Neuronal stem cell (in vitro differentiated cells): ENCODE measurements at regions not wholly inside any gene's neighbourhood (a gene's known extent, or its start where the extent isn't known, plus 50 kb on each side); places are given as distances from the start of the nearest gene placed in this dataset.

ENCODE experiments used
- DNase-seq: peaks from one replicate; pipeline ENCODE4 v3.0.0-alpha.2; 2013; ENCODE audit warnings: low spot score
- H2AFZ ChIP-seq: one replicate; pipeline ENCODE4 v1.6.1; 2013; ENCODE audit warnings: mild to moderate bottlenecking, low read length, inconsistent platforms
- H2AK5ac ChIP-seq: 2 replicates; pipeline ENCODE4 v1.6.1; 2013; ENCODE audit warnings: low read depth, mild to moderate bottlenecking, inconsistent platforms, low read length, moderate library complexity, mixed read lengths
- H2BK120ac ChIP-seq: 2 replicates; pipeline ENCODE4 v1.6.1; 2013; ENCODE audit warnings: low read depth, mild to moderate bottlenecking, inconsistent platforms, low read length, moderate library complexity, mixed read lengths
- H2BK12ac ChIP-seq: one replicate; pipeline ENCODE4 v1.6.1; 2013; ENCODE audit warnings: low read length, inconsistent platforms
- H2BK15ac ChIP-seq: 2 replicates; pipeline ENCODE4 v1.6.1; 2013; ENCODE audit warnings: mild to moderate bottlenecking, low read length, inconsistent platforms, mixed read lengths
- H2BK5ac ChIP-seq: one replicate; pipeline ENCODE4 v1.6.1; 2013; ENCODE audit warnings: inconsistent platforms, mild to moderate bottlenecking, low read length, moderate library complexity
- H3K14ac ChIP-seq: one replicate; pipeline ENCODE4 v1.6.1; 2013; ENCODE audit warnings: low read length, inconsistent platforms
- H3K18ac ChIP-seq: 2 replicates; pipeline ENCODE4 v1.6.1; 2013; ENCODE audit warnings: low read length, inconsistent platforms
- H3K23ac ChIP-seq: 2 replicates; pipeline ENCODE4 v1.6.1; 2013; ENCODE audit warnings: low read depth, mild to moderate bottlenecking, mixed read lengths, low read length, inconsistent platforms; ENCODE audit not compliant: poor library complexity
- H3K27ac ChIP-seq: replicated peaks from 3 replicates; pipeline ENCODE4 v1.5.1; 2013; ENCODE audit warnings: low read length, inconsistent platforms
- H3K27me3 ChIP-seq, 3 experiments: 2 replicates each; pipeline ENCODE4 v1.6.1; 2013; ENCODE audit warnings: low read length in 3 of 3, mild to moderate bottlenecking in 2 of 3, inconsistent platforms in 1 of 3, low read depth in 1 of 3, mixed read lengths in 1 of 3, moderate library complexity in 1 of 3; ENCODE audit not compliant: control insufficient read depth in 3 of 3, insufficient read depth in 3 of 3
- H3K36me3 ChIP-seq, 2 donors: replicated peaks in 1 of 2; 2 replicates each; pipeline ENCODE4 v1.6.1; 2013; ENCODE audit warnings: low read length in 2 of 2; ENCODE audit not compliant: control insufficient read depth in 2 of 2, insufficient read depth in 2 of 2
- H3K4ac ChIP-seq: 2 replicates; pipeline ENCODE4 v1.6.1; 2013; ENCODE audit warnings: inconsistent platforms, mild to moderate bottlenecking, low read length, moderate library complexity
- H3K4me1 ChIP-seq, 2 donors: 1 replicate in 1 of 2; 2 replicates in 1 of 2; pipeline ENCODE4 v1.6.1; 2013; ENCODE audit warnings: low read length in 2 of 2, low read depth in 1 of 2; ENCODE audit not compliant: control insufficient read depth in 2 of 2, insufficient read depth in 1 of 2
- H3K4me2 ChIP-seq: one replicate; pipeline ENCODE4 v1.6.1; 2013; ENCODE audit warnings: mild to moderate bottlenecking, low read length, inconsistent platforms; ENCODE audit not compliant: insufficient read depth, poor library complexity, severe bottlenecking
- H3K4me3 ChIP-seq, 2 donors: 2 replicates each; pipeline ENCODE4 v1.5.1; 2013; ENCODE audit warnings: low read length in 2 of 2, mild to moderate bottlenecking in 2 of 2, inconsistent platforms in 1 of 2, moderate library complexity in 1 of 2
- H3K79me1 ChIP-seq: one replicate; pipeline ENCODE4 v1.6.1; 2013; ENCODE audit warnings: low read depth, mild to moderate bottlenecking, inconsistent platforms, low read length, moderate library complexity
- H3K9ac ChIP-seq: one replicate; pipeline ENCODE4 v1.6.1; 2013; ENCODE audit warnings: mild to moderate bottlenecking, low read depth, low read length, inconsistent platforms; ENCODE audit not compliant: poor library complexity
- H3K9me3 ChIP-seq, 2 donors: replicated peaks in 1 of 2; 2 replicates each; pipeline versions ENCODE3 to v1.6.1; 2013; ENCODE audit warnings: low read length in 2 of 2, mild to moderate bottlenecking in 2 of 2, inconsistent platforms in 1 of 2, low read depth in 1 of 2, mixed read lengths in 1 of 2, moderate library complexity in 1 of 2; ENCODE audit not compliant: control insufficient read depth in 2 of 2, insufficient read depth in 1 of 2
- H4K8ac ChIP-seq: one replicate; pipeline ENCODE4 v1.6.1; 2013; ENCODE audit warnings: low read depth, mild to moderate bottlenecking, inconsistent platforms, low read length, moderate library complexity
- H4K91ac ChIP-seq: one replicate; pipeline ENCODE4 v1.6.1; 2013; ENCODE audit warnings: low read length, low read depth, mild to moderate bottlenecking, inconsistent platforms; ENCODE audit not compliant: poor library complexity
- WGBS, 2 donors: extraction: QIAGEN DNeasy Blood & Tissue Kit; methylation state at CpG; one replicate each; pipeline ENCODE4 v1.1.7; 2013; ENCODE audit warnings: missing lambda C conversion rate in 2 of 2, mixed read lengths in 1 of 2; ENCODE audit not compliant: insufficient read length in 2 of 2, insufficient replicate concordance in 1 of 2; ENCODE audit errors: extremely low coverage in 2 of 2; 5-methylcytosine and 5-hydroxymethylcytosine counted together

- H2BK12ac ChIP-seq = no peak overlapping the region
- H3K18ac ChIP-seq = no peak overlapping the region
- no peak overlapping the region for H2AK5ac ChIP-seq
- H3K79me1 ChIP-seq = no peaks in the 10 kb centered on the region
- H2AFZ ChIP-seq = no peak overlapping the region
- H3K27me3 ChIP-seq = no peaks in the 10 kb centered on the region
- H4K8ac ChIP-seq = no peak overlapping the region
- DNase-seq = no peak
- no peak overlapping the region for H3K4me3 ChIP-seq
- H3K4ac ChIP-seq = no peak overlapping the region
- H3K4me1 ChIP-seq = no peaks in the 10 kb centered on the region
- no peak overlapping the region for H3K23ac ChIP-seq
- no peak overlapping the region for H3K14ac ChIP-seq
- H3K9me3 ChIP-seq = peaks cover 0 to 1% of the 10 kb centered on the region in 2 donors
- no peak overlapping the region for H2BK120ac ChIP-seq
- no peak overlapping the region for H3K27ac ChIP-seq
- no peak overlapping the region for H2BK5ac ChIP-seq
- H4K91ac ChIP-seq = no peak overlapping the region
- H3K9ac ChIP-seq = no peak overlapping the region
- H2BK15ac ChIP-seq = no peak overlapping the region
- no peak overlapping the region for H3K4me2 ChIP-seq
- no peaks in the 10 kb centered on the region for H3K36me3 ChIP-seq
Measured at GRCh38 chr16:65540901-65541300, 419.0 kb upstream of the CDH11 start.

GRCh38 chr16:65538976-65539375, 417.1 kb upstream of the CDH11 start:
- H2AFZ ChIP-seq = no peak overlapping the region
- H3K9ac ChIP-seq = no peak overlapping the region
- H2BK5ac ChIP-seq = no peak overlapping the region
- no peak overlapping the region for H3K4me3 ChIP-seq
- no peak overlapping the region for H4K91ac ChIP-seq
- H3K27ac ChIP-seq = no peak overlapping the region
- no peak overlapping the region for H3K4me2 ChIP-seq
- H3K36me3 ChIP-seq = no peaks in the 10 kb centered on the region
- no peak overlapping the region for H3K4ac ChIP-seq
- no peaks in the 10 kb centered on the region for H3K9me3 ChIP-seq
- H2BK15ac ChIP-seq = no peak overlapping the region
- no peaks in the 10 kb centered on the region for H3K27me3 ChIP-seq
- no peak overlapping the region for H3K23ac ChIP-seq
- H2BK120ac ChIP-seq = no peak overlapping the region
- no peaks in the 10 kb centered on the region for H3K79me1 ChIP-seq
- H3K18ac ChIP-seq = no peak overlapping the region
- no peak overlapping the region for H4K8ac ChIP-seq
- DNase-seq = no peak
- no peak overlapping the region for H3K14ac ChIP-seq
- H2AK5ac ChIP-seq = no peak overlapping the region
- WGBS, 2 donors = no CpG with 5 or more reads among the region's 3 CpGs
- H2BK12ac ChIP-seq = no peak overlapping the region
- no peaks in the 10 kb centered on the region for H3K4me1 ChIP-seq

GRCh38 chr16:65537336-65537735, 415.5 kb upstream of the CDH11 start:
- Histone ChIP-seq H3K27ac (no peak overlapping the region), H3K79me1 (no peaks in the 10 kb centered on the region), H3K18ac (no peak overlapping the region), H3K9me3 (no peaks in the 10 kb centered on the region), H2BK5ac (no peak overlapping the region), H2BK120ac (no peak overlapping the region), H3K4me2 (no peak overlapping the region), H3K36me3 (no peaks in the 10 kb centered on the region), H2AK5ac (no peak overlapping the region), H3K9ac (no peak overlapping the region), H4K8ac (no peak overlapping the region), H2AFZ (no peak overlapping the region), H3K23ac (no peak overlapping the region), H3K27me3 (no peaks in the 10 kb centered on the region), H4K91ac (no peak overlapping the region), H3K4me1 (no peaks in the 10 kb centered on the region), H2BK12ac (no peak overlapping the region), H2BK15ac (no peak overlapping the region), H3K4ac (no peak overlapping the region), H3K14ac (no peak overlapping the region), H3K4me3 (no peak overlapping the region)
- no peak for DNase-seq
- no CpG with 5 or more reads among the region's 1 CpG for WGBS, 2 donors

- no peak overlapping the region for H3K23ac ChIP-seq
- H3K18ac ChIP-seq = no peak overlapping the region
- H2BK120ac ChIP-seq = no peak overlapping the region
- no peak overlapping the region for H2BK5ac ChIP-seq
- H3K4me2 ChIP-seq = no peak overlapping the region
- H3K79me1 ChIP-seq = no peaks in the 10 kb centered on the region
- H3K9me3 ChIP-seq = no peaks in the 10 kb centered on the region
- no peak overlapping the region for H3K9ac ChIP-seq
- no peaks in the 10 kb centered on the region for H3K27me3 ChIP-seq
- no peak overlapping the region for H4K8ac ChIP-seq
- no peak overlapping the region for H3K14ac ChIP-seq
- H2AK5ac ChIP-seq = no peak overlapping the region
- H2BK15ac ChIP-seq = no peak overlapping the region
- no peak overlapping the region for H3K4me3 ChIP-seq
- H3K27ac ChIP-seq = no peak overlapping the region
- peaks cover 0 to 2% of the 10 kb centered on the region in 2 donors for H3K4me1 ChIP-seq
- no peak overlapping the region for H2BK12ac ChIP-seq
- H4K91ac ChIP-seq = no peak overlapping the region
- no peak for DNase-seq
- no CpG with 5 or more reads among the region's 2 CpGs for WGBS, 2 donors
- H3K4ac ChIP-seq = no peak overlapping the region
- no peak overlapping the region for H2AFZ ChIP-seq
- no peaks in the 10 kb centered on the region for H3K36me3 ChIP-seq
Measured at GRCh38 chr16:65534121-65534528, 412.3 kb upstream of the CDH11 start.
